HEK293 (cell line): ENCODE measurements at regions not wholly inside any gene's neighbourhood (a gene's known extent, or its start where the extent isn't known, plus 50 kb on each side); places are given as distances from the start of the nearest gene placed in this dataset.

Experiments used
- GLI2 ChIP-seq: fragments of 450-650 bp; formaldehyde crosslinking; IDR thresholded peaks from 2 replicates; pipeline ENCODE4; 2017; ENCODE audit warnings: missing biosample characterization, missing genetic modification characterization, low read depth, borderline replicate concordance
- SETDB1 ChIP-seq: IDR thresholded peaks from one replicate; pipeline ENCODE4 v1.6.1; 2017; ENCODE audit warnings: mild to moderate bottlenecking, low read length, moderate library complexity, mixed read lengths; ENCODE audit not compliant: insufficient read length
- TCF7L2 ChIP-seq: IDR thresholded peaks from 2 replicates; pipeline ENCODE4 v1.6.1; 2011; ENCODE audit warnings: low read depth, mild to moderate bottlenecking, inconsistent platforms, low read length, moderate library complexity, borderline replicate concordance
- YY1 ChIP-seq: fragments of 450-650 bp; formaldehyde crosslinking; IDR thresholded peaks from 2 replicates; pipeline ENCODE4 v1.5.1; 2018; ENCODE audit warnings: missing biosample characterization, missing genetic modification characterization
- ZBTB17 ChIP-seq: fragments of 450-650 bp; formaldehyde crosslinking; IDR thresholded peaks from 2 replicates; pipeline ENCODE4 v1.5.1; 2016; ENCODE audit warnings: missing biosample characterization, missing genetic modification characterization
- ZBTB21 ChIP-seq: fragments of 450-650 bp; formaldehyde crosslinking; IDR thresholded peaks from 2 replicates; pipeline ENCODE4 v1.5.1; 2017; ENCODE audit warnings: missing biosample characterization, missing genetic modification characterization
- ZNF114 ChIP-seq: fragments of 450-650 bp; formaldehyde crosslinking; IDR thresholded peaks from 2 replicates; pipeline ENCODE4 v1.5.0; 2017; ENCODE audit warnings: missing biosample characterization, missing genetic modification characterization
- ZNF843 ChIP-seq: fragments of 450-650 bp; formaldehyde crosslinking; IDR thresholded peaks from 2 replicates; pipeline ENCODE4 v1.5.1; 2016; ENCODE audit warnings: missing biosample characterization, missing genetic modification characterization
- TF ChIP-seq, protein P1 (sequence below): fragments of 450-650 bp; formaldehyde crosslinking; IDR thresholded peaks from 2 replicates; pipeline ENCODE4 v1.5.1; 2016; ENCODE audit warnings: missing biosample characterization, missing genetic modification characterization
- TF ChIP-seq, protein P2 (sequence below): fragments of 450-650 bp; IDR thresholded peaks from 2 replicates; pipeline ENCODE4 v1.5.1; 2018; ENCODE audit warnings: missing biosample characterization, missing genetic modification characterization
- TF ChIP-seq, protein P3 (sequence below): fragments of 450-650 bp; formaldehyde crosslinking; IDR thresholded peaks from 2 replicates; pipeline ENCODE4 v1.5.1; 2016; ENCODE audit warnings: missing biosample characterization, missing genetic modification characterization

DNA sequence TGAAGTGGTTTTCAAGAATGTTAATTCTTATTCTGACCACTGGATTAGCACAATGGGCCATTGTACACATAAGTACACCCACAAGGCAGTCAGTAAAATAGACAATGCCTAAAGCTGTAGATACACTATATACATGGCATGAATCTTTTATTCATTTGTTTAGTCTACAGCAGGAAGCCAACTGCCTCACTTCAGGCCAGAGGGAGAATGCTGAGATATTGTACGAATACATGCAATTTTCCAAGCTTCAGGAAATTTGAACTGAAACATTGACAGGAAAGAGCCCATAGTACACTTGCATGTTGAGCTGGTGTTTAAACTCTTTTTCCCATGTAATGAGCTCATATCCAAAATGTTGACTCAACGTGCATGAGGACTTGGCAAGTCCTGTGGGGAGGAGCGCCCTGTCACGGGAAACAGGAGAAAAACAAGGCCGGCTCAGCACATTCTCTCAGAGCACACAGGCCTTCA, 111.6 kb upstream of the CYP1B1 start:
- no peak for TF ChIP-seq ZBTB21 (tag by site-specific recombination)
- TF ChIP-seq ZNF843 (tag by site-specific recombination), result no peak
- TF ChIP-seq ZNF114 (tag by site-specific recombination), result no peak
- TF ChIP-seq, protein P1, sequence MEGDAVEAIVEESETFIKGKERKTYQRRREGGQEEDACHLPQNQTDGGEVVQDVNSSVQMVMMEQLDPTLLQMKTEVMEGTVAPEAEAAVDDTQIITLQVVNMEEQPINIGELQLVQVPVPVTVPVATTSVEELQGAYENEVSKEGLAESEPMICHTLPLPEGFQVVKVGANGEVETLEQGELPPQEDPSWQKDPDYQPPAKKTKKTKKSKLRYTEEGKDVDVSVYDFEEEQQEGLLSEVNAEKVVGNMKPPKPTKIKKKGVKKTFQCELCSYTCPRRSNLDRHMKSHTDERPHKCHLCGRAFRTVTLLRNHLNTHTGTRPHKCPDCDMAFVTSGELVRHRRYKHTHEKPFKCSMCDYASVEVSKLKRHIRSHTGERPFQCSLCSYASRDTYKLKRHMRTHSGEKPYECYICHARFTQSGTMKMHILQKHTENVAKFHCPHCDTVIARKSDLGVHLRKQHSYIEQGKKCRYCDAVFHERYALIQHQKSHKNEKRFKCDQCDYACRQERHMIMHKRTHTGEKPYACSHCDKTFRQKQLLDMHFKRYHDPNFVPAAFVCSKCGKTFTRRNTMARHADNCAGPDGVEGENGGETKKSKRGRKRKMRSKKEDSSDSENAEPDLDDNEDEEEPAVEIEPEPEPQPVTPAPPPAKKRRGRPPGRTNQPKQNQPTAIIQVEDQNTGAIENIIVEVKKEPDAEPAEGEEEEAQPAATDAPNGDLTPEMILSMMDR (tag by site-specific recombination), result no peak
- TF ChIP-seq SETDB1, result no peak
- TF ChIP-seq, protein P2, sequence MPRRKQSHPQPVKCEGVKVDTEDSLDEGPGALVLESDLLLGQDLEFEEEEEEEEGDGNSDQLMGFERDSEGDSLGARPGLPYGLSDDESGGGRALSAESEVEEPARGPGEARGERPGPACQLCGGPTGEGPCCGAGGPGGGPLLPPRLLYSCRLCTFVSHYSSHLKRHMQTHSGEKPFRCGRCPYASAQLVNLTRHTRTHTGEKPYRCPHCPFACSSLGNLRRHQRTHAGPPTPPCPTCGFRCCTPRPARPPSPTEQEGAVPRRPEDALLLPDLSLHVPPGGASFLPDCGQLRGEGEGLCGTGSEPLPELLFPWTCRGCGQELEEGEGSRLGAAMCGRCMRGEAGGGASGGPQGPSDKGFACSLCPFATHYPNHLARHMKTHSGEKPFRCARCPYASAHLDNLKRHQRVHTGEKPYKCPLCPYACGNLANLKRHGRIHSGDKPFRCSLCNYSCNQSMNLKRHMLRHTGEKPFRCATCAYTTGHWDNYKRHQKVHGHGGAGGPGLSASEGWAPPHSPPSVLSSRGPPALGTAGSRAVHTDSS (tag by site-specific recombination), result no peak
- TF ChIP-seq, protein P3, sequence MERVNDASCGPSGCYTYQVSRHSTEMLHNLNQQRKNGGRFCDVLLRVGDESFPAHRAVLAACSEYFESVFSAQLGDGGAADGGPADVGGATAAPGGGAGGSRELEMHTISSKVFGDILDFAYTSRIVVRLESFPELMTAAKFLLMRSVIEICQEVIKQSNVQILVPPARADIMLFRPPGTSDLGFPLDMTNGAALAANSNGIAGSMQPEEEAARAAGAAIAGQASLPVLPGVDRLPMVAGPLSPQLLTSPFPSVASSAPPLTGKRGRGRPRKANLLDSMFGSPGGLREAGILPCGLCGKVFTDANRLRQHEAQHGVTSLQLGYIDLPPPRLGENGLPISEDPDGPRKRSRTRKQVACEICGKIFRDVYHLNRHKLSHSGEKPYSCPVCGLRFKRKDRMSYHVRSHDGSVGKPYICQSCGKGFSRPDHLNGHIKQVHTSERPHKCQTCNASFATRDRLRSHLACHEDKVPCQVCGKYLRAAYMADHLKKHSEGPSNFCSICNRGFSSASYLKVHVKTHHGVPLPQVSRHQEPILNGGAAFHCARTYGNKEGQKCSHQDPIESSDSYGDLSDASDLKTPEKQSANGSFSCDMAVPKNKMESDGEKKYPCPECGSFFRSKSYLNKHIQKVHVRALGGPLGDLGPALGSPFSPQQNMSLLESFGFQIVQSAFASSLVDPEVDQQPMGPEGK (tag by site-specific recombination), result no peak
- no peak for TF ChIP-seq GLI2
- TF ChIP-seq YY1 (tag by site-specific recombination), result no peak
- TF ChIP-seq TCF7L2, result no peak
- no peak for TF ChIP-seq ZBTB17 (tag by site-specific recombination)
